ENCODE measurements at regions not wholly inside any gene's neighbourhood (a gene's known extent, or its start where the extent isn't known, plus 50 kb on each side); places are given as distances from the start of the nearest gene placed in this dataset.

- DNase-seq, result no peak
- Mint-ChIP-seq H3K4me3 (no peak overlapping the region), H3K9me3 (no peaks in the 10 kb centered on the region), H3K4me1 (no peaks in the 10 kb centered on the region), H3K36me3 (no peaks in the 10 kb centered on the region), H3K27me3 (peaks cover 5 to 9% of the 10 kb centered on the region in 2 donors), H3K27ac (no peak overlapping the region)
- CTCF ChIA-PET, result no interaction called here
- POLR2A ChIA-PET, result no interaction called here
- H3K36me3 ChIP-seq (ENCODE audit: control insufficient read depth in 2 of 2, extremely low read depth in 1 of 2, insufficient read depth in 1 of 2, low read length in 1 of 2), result no peaks in the 10 kb centered on the region
- H3K27me3 ChIP-seq (replicated peaks in 1 of 2; ENCODE audit: control insufficient read depth in 2 of 2, extremely low read depth in 1 of 2, insufficient read depth in 2 of 2, low read length in 1 of 2), result peaks cover 0 to 3% of the 10 kb centered on the region in 2 experiments
- H3K27ac ChIP-seq (ENCODE audit: low read length), result no peak overlapping the region
- H3K4me3 ChIP-seq (ENCODE audit: control insufficient read depth in 1 of 2, extremely low read depth in 1 of 2, low read length in 1 of 2), result no peak overlapping the region
- no peak for ATAC-seq (replicated peaks in 1 of 4)
- no peaks in the 10 kb centered on the region for H3K9me3 ChIP-seq
- H3K4me1 ChIP-seq (ENCODE audit: control insufficient read depth in 1 of 2, extremely low read depth in 1 of 2, insufficient read depth in 2 of 2, low read length in 2 of 2), result no peaks in the 10 kb centered on the region
- WGBS (ENCODE audit: insufficient coverage), result no CpG with 5 or more reads among the region's 1 CpG
These were observed 229.9 kb upstream of the UGT8 start for GRCh38 chr4:114368751-114369150.

GRCh38 chr4:114373508-114373907 is 225.1 kb upstream of the UGT8 start:
- Histone ChIP-seq H3K4me1 (ENCODE audit: control insufficient read depth in 1 of 2, extremely low read depth in 1 of 2, insufficient read depth in 2 of 2, low read length in 2 of 2) (no peaks in the 10 kb centered on the region), H3K27me3 (replicated peaks in 1 of 2; ENCODE audit: control insufficient read depth in 2 of 2, extremely low read depth in 1 of 2, insufficient read depth in 2 of 2, low read length in 1 of 2) (peaks cover 0 to 3% of the 10 kb centered on the region in 2 experiments), H3K36me3 (ENCODE audit: control insufficient read depth in 2 of 2, extremely low read depth in 1 of 2, insufficient read depth in 1 of 2, low read length in 1 of 2) (no peaks in the 10 kb centered on the region), H3K4me3 (ENCODE audit: control insufficient read depth in 1 of 2, extremely low read depth in 1 of 2, low read length in 1 of 2) (no peak overlapping the region), H3K9me3 (no peaks in the 10 kb centered on the region), H3K27ac (ENCODE audit: low read length) (no peak overlapping the region)
- POLR2A ChIA-PET, result no interaction called here
- no peak overlapping the region for H3K4me3 Mint-ChIP-seq
- H3K36me3 Mint-ChIP-seq, result no peaks in the 10 kb centered on the region
- H3K27ac Mint-ChIP-seq, result no peak overlapping the region
- whole genome bisulfite sequencing (ENCODE audit: insufficient coverage), result no CpG with 5 or more reads among the region's 1 CpG
- ATAC-seq (replicated peaks in 1 of 4) (no peak), DNase-seq (no peak)
- H3K4me1 Mint-ChIP-seq, result no peaks in the 10 kb centered on the region
- peaks cover 7 to 18% of the 10 kb centered on the region in 2 donors for H3K27me3 Mint-ChIP-seq
- H3K9me3 Mint-ChIP-seq, result no peaks in the 10 kb centered on the region
- CTCF ChIA-PET, result no interaction called here

GRCh38 chr4:114378305-114378903 is 220.2 kb upstream of the UGT8 start:
- no peaks in the 10 kb centered on the region for H3K9me3 Mint-ChIP-seq
- ChIA-PET CTCF (interaction anchor here in 1 of 2 donors (0.6 kb wide), 1 partner anchor 985 kb away, joined by 12 read pairs; no protein-coding TSS in a partner anchor), POLR2A (interaction anchor here (0.5 to 0.7 kb wide), 2 partner anchors 10 to 569 kb away, joined by 3 to 4 read pairs; no protein-coding TSS in a partner anchor)
- H3K27me3 Mint-ChIP-seq, result peaks cover 4 to 9% of the 10 kb centered on the region in 2 donors
- Histone ChIP-seq H3K36me3 (ENCODE audit: control insufficient read depth in 2 of 2, extremely low read depth in 1 of 2, insufficient read depth in 1 of 2, low read length in 1 of 2) (no peaks in the 10 kb centered on the region), H3K4me3 (ENCODE audit: control insufficient read depth in 1 of 2, extremely low read depth in 1 of 2, low read length in 1 of 2) (no peak overlapping the region), H3K27me3 (replicated peaks in 1 of 2; ENCODE audit: control insufficient read depth in 2 of 2, extremely low read depth in 1 of 2, insufficient read depth in 2 of 2, low read length in 1 of 2) (no peaks in the 10 kb centered on the region), H3K9me3 (no peaks in the 10 kb centered on the region), H3K27ac (ENCODE audit: low read length) (no peak overlapping the region), H3K4me1 (ENCODE audit: control insufficient read depth in 1 of 2, extremely low read depth in 1 of 2, insufficient read depth in 2 of 2, low read length in 2 of 2) (no peaks in the 10 kb centered on the region)
- WGBS (ENCODE audit: insufficient coverage), result no CpG with 5 or more reads among the region's 4 CpGs
- H3K27ac Mint-ChIP-seq, result no peak overlapping the region
- DNase-seq, result no peak
- H3K4me3 Mint-ChIP-seq, result no peak overlapping the region
- no peaks in the 10 kb centered on the region for H3K4me1 Mint-ChIP-seq
- no peak for ATAC-seq (replicated peaks in 1 of 4)
- H3K36me3 Mint-ChIP-seq, result no peaks in the 10 kb centered on the region

GRCh38 chr4:114383067-114383466 is 215.5 kb upstream of the UGT8 start:
- peaks cover under 1 to 1% of the 10 kb centered on the region in 2 donors for H3K27me3 Mint-ChIP-seq
- no peaks in the 10 kb centered on the region for H3K4me1 Mint-ChIP-seq
- no peak overlapping the region for H3K4me3 ChIP-seq (ENCODE audit: control insufficient read depth in 1 of 2, extremely low read depth in 1 of 2, low read length in 1 of 2)
- H3K9me3 ChIP-seq, result no peaks in the 10 kb centered on the region
- no peaks in the 10 kb centered on the region for H3K36me3 Mint-ChIP-seq
- no peak overlapping the region for H3K4me3 Mint-ChIP-seq
- POLR2A ChIA-PET, result interaction anchor here in 1 of 2 donors (0.6 kb wide), 1 partner anchor 19 kb away, joined by 3 read pairs; no protein-coding TSS in a partner anchor
- no peak overlapping the region for H3K27ac Mint-ChIP-seq
- DNase-seq (no peak), ATAC-seq (replicated peaks in 1 of 4) (no peak)
- WGBS (ENCODE audit: insufficient coverage), result 90% methylated on average over 3 of the region's 4 CpGs
- H3K27ac ChIP-seq (ENCODE audit: low read length), result no peak overlapping the region
- no peaks in the 10 kb centered on the region for H3K4me1 ChIP-seq (ENCODE audit: control insufficient read depth in 1 of 2, extremely low read depth in 1 of 2, insufficient read depth in 2 of 2, low read length in 2 of 2)
- no peaks in the 10 kb centered on the region for H3K36me3 ChIP-seq (ENCODE audit: control insufficient read depth in 2 of 2, extremely low read depth in 1 of 2, insufficient read depth in 1 of 2, low read length in 1 of 2)
- no peaks in the 10 kb centered on the region for H3K9me3 Mint-ChIP-seq
- no peaks in the 10 kb centered on the region for H3K27me3 ChIP-seq (replicated peaks in 1 of 2; ENCODE audit: control insufficient read depth in 2 of 2, extremely low read depth in 1 of 2, insufficient read depth in 2 of 2, low read length in 1 of 2)
- CTCF ChIA-PET, result interaction anchor here (0.7 to 1.0 kb wide), 2 partner anchors 462 to 988 kb away, joined by 3 read pairs; no protein-coding TSS in a partner anchor

GRCh38 chr4:114383721-114384120 is 214.9 kb upstream of the UGT8 start:
- H3K27me3 Mint-ChIP-seq, result peaks cover 1 to 7% of the 10 kb centered on the region in 2 donors
- ChIA-PET CTCF (interaction anchor here (0.5 to 1.0 kb wide), 2 partner anchors 989 kb away, joined by 3 read pairs; no protein-coding TSS in a partner anchor), POLR2A (interaction anchor here in 1 of 2 donors (0.6 kb wide), 1 partner anchor 19 kb away, joined by 3 read pairs; no protein-coding TSS in a partner anchor)
- no peaks in the 10 kb centered on the region for H3K4me1 Mint-ChIP-seq
- Histone ChIP-seq H3K4me3 (ENCODE audit: control insufficient read depth in 1 of 2, extremely low read depth in 1 of 2, low read length in 1 of 2) (no peak overlapping the region), H3K9me3 (no peaks in the 10 kb centered on the region), H3K36me3 (ENCODE audit: control insufficient read depth in 2 of 2, extremely low read depth in 1 of 2, insufficient read depth in 1 of 2, low read length in 1 of 2) (no peaks in the 10 kb centered on the region), H3K27ac (ENCODE audit: low read length) (no peak overlapping the region), H3K27me3 (replicated peaks in 1 of 2; ENCODE audit: control insufficient read depth in 2 of 2, extremely low read depth in 1 of 2, insufficient read depth in 2 of 2, low read length in 1 of 2) (no peaks in the 10 kb centered on the region), H3K4me1 (ENCODE audit: control insufficient read depth in 1 of 2, extremely low read depth in 1 of 2, insufficient read depth in 2 of 2, low read length in 2 of 2) (no peaks in the 10 kb centered on the region)
- no peaks in the 10 kb centered on the region for H3K36me3 Mint-ChIP-seq
- no peak overlapping the region for H3K4me3 Mint-ChIP-seq
- H3K27ac Mint-ChIP-seq, result no peak overlapping the region
- WGBS (ENCODE audit: insufficient coverage), result no CpG with 5 or more reads among the region's 1 CpG
- DNase-seq (no peak), ATAC-seq (replicated peaks in 1 of 4) (no peak)
- no peaks in the 10 kb centered on the region for H3K9me3 Mint-ChIP-seq

- no peak overlapping the region for H3K4me3 Mint-ChIP-seq
- CTCF ChIA-PET, result interaction anchor here (0.7 to 1.4 kb wide), 4 partner anchors 10 to 988 kb away, joined by 3 to 15 read pairs (median 4); no protein-coding TSS in a partner anchor
- Histone ChIP-seq H3K36me3 (ENCODE audit: control insufficient read depth in 2 of 2, extremely low read depth in 1 of 2, insufficient read depth in 1 of 2, low read length in 1 of 2) (no peaks in the 10 kb centered on the region), H3K4me1 (ENCODE audit: control insufficient read depth in 1 of 2, extremely low read depth in 1 of 2, insufficient read depth in 2 of 2, low read length in 2 of 2) (no peaks in the 10 kb centered on the region), H3K27me3 (replicated peaks in 1 of 2; ENCODE audit: control insufficient read depth in 2 of 2, extremely low read depth in 1 of 2, insufficient read depth in 2 of 2, low read length in 1 of 2) (peaks cover 0 to 5% of the 10 kb centered on the region in 2 experiments), H3K9me3 (no peaks in the 10 kb centered on the region), H3K4me3 (ENCODE audit: control insufficient read depth in 1 of 2, extremely low read depth in 1 of 2, low read length in 1 of 2) (no peak overlapping the region), H3K27ac (ENCODE audit: low read length) (no peak overlapping the region)
- no peaks in the 10 kb centered on the region for H3K36me3 Mint-ChIP-seq
- peaks cover 6 to 12% of the 10 kb centered on the region in 2 donors for H3K27me3 Mint-ChIP-seq
- ATAC-seq (replicated peaks in 1 of 4) (no peak), DNase-seq (peak in 1 of 35 experiments; percentile 20)
- no peaks in the 10 kb centered on the region for H3K4me1 Mint-ChIP-seq
- WGBS (ENCODE audit: insufficient coverage), result no CpG with 5 or more reads among the region's 4 CpGs
- H3K27ac Mint-ChIP-seq, result no peak overlapping the region
- no peaks in the 10 kb centered on the region for H3K9me3 Mint-ChIP-seq
- POLR2A ChIA-PET, result interaction anchor here in 1 of 2 donors (0.6 kb wide), 2 partner anchors 511 to 829 kb away, joined by 3 to 4 read pairs; no protein-coding TSS in a partner anchor
These were observed 214.0 kb upstream of the UGT8 start for GRCh38 chr4:114384629-114385028.

All from T-cell (primary cell).